Keratinocyte (primary cell): ENCODE measurements at regions not wholly inside any gene's neighbourhood (a gene's known extent, or its start where the extent isn't known, plus 50 kb on each side); places are given as distances from the start of the nearest gene placed in this dataset.

Experiments
- CTCF ChIP-seq, 3 experiments: IDR thresholded peaks in 1 of 3; conservative IDR thresholded peaks in 1 of 3; optimal IDR thresholded peaks in 1 of 3; 2 replicates in 2 of 3; 3 replicates in 1 of 3; pipeline versions ENCODE3 to v1.5.1; 2011; ENCODE audit warnings: low read length in 3 of 3, mild to moderate bottlenecking in 3 of 3, moderate library complexity in 2 of 3, control low read depth in 1 of 3, inconsistent platforms in 1 of 3; ENCODE audit not compliant: insufficient read depth in 2 of 3; ENCODE audit errors: extremely low read depth in 1 of 3
- EZH2 ChIP-seq: IDR thresholded peaks from one replicate; pipeline ENCODE4 v1.6.1; 2012; ENCODE audit warnings: inconsistent platforms, mild to moderate bottlenecking, low read length, moderate library complexity

- TF ChIP-seq CTCF (optimal IDR thresholded peaks at IDR 0.05 in 1 of 3, IDR thresholded peaks at IDR 0.05 in 1 of 3, conservative IDR thresholded peaks at IDR 0.05 in 1 of 3; ENCODE audit: extremely low read depth in 1 of 3, insufficient read depth in 2 of 3, low read length in 3 of 3): no peak
- TF ChIP-seq EZH2: no peak
Observed at GRCh38 chr2:2935445-2936149, 442.0 kb downstream of the EIPR1 start.
